GM21619 (cell line): ENCODE measurements at regions not wholly inside any gene's neighbourhood (a gene's known extent, or its start where the extent isn't known, plus 50 kb on each side); places are given as distances from the start of the nearest gene placed in this dataset.
"Not testable (repeated sequence)": the region's sequence is repeated elsewhere in the genome, so short reads cannot be mapped to it uniquely, and the experiment has no call there.

Experiments used
- ATAC-seq: cut with Tn5 transposase; IDR thresholded peaks from one replicate; pipeline ENCODE4 v1.9.1; 2021; ENCODE audit not compliant: unreplicated experiment

- ATAC-seq = no peak
Observed at GRCh38 chr5:135160036-135160675, 126.1 kb upstream of the PITX1 start.

- ATAC-seq = no peak
Observed at GRCh38 chr5:135159626-135160025, 125.6 kb upstream of the PITX1 start.

- no peak for ATAC-seq
Observed at GRCh38 chr5:135158982-135159381, 125.0 kb upstream of the PITX1 start.

- ATAC-seq = no peak
Observed at GRCh38 chr5:135158314-135158697, 124.3 kb upstream of the PITX1 start.

- no peak for ATAC-seq
Observed at GRCh38 chr5:135157421-135158313, 123.6 kb upstream of the PITX1 start.

GRCh38 chr5:135156715-135157404 is 122.8 kb upstream of the PITX1 start:
- no peak for ATAC-seq

GRCh38 chr5:135156337-135156714 is 122.3 kb upstream of the PITX1 start:
- ATAC-seq = no peak

- ATAC-seq = no peak
Observed at GRCh38 chr5:135155616-135156214, 121.7 kb upstream of the PITX1 start.

- ATAC-seq = no peak
Observed at GRCh38 chr5:135154961-135155360, 120.9 kb upstream of the PITX1 start.

GRCh38 chr5:135154197-135154596 is 120.2 kb upstream of the PITX1 start:
- no peak for ATAC-seq

GRCh38 chr5:135153661-135154060 is 119.6 kb upstream of the PITX1 start:
- no peak for ATAC-seq

GRCh38 chr5:135153259-135153658 is 119.2 kb upstream of the PITX1 start:
- no peak for ATAC-seq

GRCh38 chr5:135151660-135152059 is 117.6 kb upstream of the PITX1 start:
- ATAC-seq = not testable (repeated sequence)

- no peak for ATAC-seq
Observed at GRCh38 chr5:135151256-135151655, 117.2 kb upstream of the PITX1 start.

GRCh38 chr5:135150767-135151166 is 116.7 kb upstream of the PITX1 start:
- no peak for ATAC-seq

GRCh38 chr5:135149956-135150723 is 116.1 kb upstream of the PITX1 start:
- no peak for ATAC-seq

GRCh38 chr5:135149229-135149955 is 115.4 kb upstream of the PITX1 start:
- ATAC-seq = no peak

- no peak for ATAC-seq
Observed at GRCh38 chr5:135147294-135148090, 113.5 kb upstream of the PITX1 start.

- ATAC-seq = no peak
Observed at GRCh38 chr5:135145985-135146384, 112.0 kb upstream of the PITX1 start.
